Smooth muscle cell (in vitro differentiated cells): ENCODE measurements at regions not wholly inside any gene's neighbourhood (a gene's known extent, or its start where the extent isn't known, plus 50 kb on each side); places are given as distances from the start of the nearest gene placed in this dataset.

Experiments used
- DNase-seq: peaks from one replicate; lab custom pipeline; 2025; ENCODE audit not compliant: unreplicated experiment; lab: John Stamatoyannopoulos, UW
- H2AFZ ChIP-seq: fragments of 200-600 bp; sonication (generic); 2 replicates; pipeline ENCODE4 v1.6.0; 2016; ENCODE audit warnings: antibody characterized with exemption, low read depth, mild to moderate bottlenecking
- H3F3A ChIP-seq: fragments of 200-600 bp; sonication (generic); 2 replicates; pipeline ENCODE4 v1.6.0; 2017; ENCODE audit warnings: antibody characterized with exemption, low read depth
- H3K27ac ChIP-seq: fragments of 200-600 bp; sonication (generic); 2 replicates; pipeline ENCODE4 v1.5.1; 2016; ENCODE audit warnings: low read depth, mild to moderate bottlenecking
- H3K27me3 ChIP-seq: fragments of 200-600 bp; sonication (generic); 2 replicates; pipeline ENCODE4 v1.6.1; 2016; ENCODE audit warnings: low read depth, mild to moderate bottlenecking
- H3K36me3 ChIP-seq: fragments of 200-600 bp; sonication (generic); 2 replicates; pipeline ENCODE4 v1.5.1; 2016; ENCODE audit warnings: low read depth
- H3K4me1 ChIP-seq: fragments of 200-600 bp; sonication (generic); 2 replicates; pipeline ENCODE4 v1.5.1; 2016; ENCODE audit warnings: low read depth
- H3K4me2 ChIP-seq: fragments of 200-600 bp; sonication (generic); 2 replicates; pipeline ENCODE4 v1.6.0; 2016; ENCODE audit warnings: mild to moderate bottlenecking
- H3K4me3 ChIP-seq: fragments of 200-600 bp; sonication (generic); 2 replicates; pipeline ENCODE4 v1.5.1; 2016; ENCODE audit warnings: mild to moderate bottlenecking
- H3K79me2 ChIP-seq: fragments of 200-600 bp; sonication (generic); 2 replicates; pipeline ENCODE4 v1.6.0; 2016; ENCODE audit warnings: low read depth, mild to moderate bottlenecking
- H3K9ac ChIP-seq: fragments of 200-600 bp; sonication (generic); 2 replicates; pipeline ENCODE4 v1.6.0; 2016; ENCODE audit warnings: low read depth
- H3K9me3 ChIP-seq: fragments of 200-600 bp; sonication (generic); replicated peaks from 2 replicates; pipeline ENCODE4 v1.5.1; 2016; ENCODE audit warnings: low read depth
- H4K20me1 ChIP-seq: fragments of 200-600 bp; sonication (generic); 2 replicates; pipeline ENCODE4 v1.6.0; 2016; ENCODE audit warnings: low read depth
- WGBS: methylation state at CpG from one replicate; pipeline ENCODE4 v1.1.7; 2016; ENCODE audit warnings: low lambda C conversion rate; 5-methylcytosine and 5-hydroxymethylcytosine counted together
- TF ChIP-seq, protein P1 (sequence below): fragments of 200-600 bp; sonication (generic); IDR thresholded peaks from 2 replicates; pipeline ENCODE4 v1.5.1; 2017; ENCODE audit warnings: borderline replicate concordance, mild to moderate bottlenecking, antibody characterized with exemption; ENCODE audit not compliant: insufficient read depth, poor library complexity, severe bottlenecking

DNA sequence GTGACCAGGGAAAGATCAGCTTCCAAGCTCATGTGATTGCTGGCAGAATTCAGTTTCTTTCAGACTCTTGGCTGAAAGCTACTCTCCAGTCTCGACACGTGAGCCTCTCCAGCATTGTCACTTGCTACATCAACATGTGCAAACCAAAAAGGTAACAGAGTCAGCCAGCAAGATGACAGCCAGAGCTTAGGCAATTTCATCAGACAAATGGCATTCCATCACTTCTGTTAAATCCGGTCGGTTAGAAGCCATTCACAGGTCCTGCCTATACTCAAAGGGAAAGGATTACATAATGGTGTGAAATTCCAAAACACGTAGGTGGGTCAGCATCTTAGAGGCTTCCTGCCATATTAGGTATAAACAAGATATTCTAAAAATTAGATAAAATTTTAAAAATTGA is 700.9 kb downstream of the AACS start:
- no peak overlapping the region for H3K9ac ChIP-seq
- H3K27me3 ChIP-seq = no peaks in the 10 kb centered on the region
- TF ChIP-seq, protein P1, sequence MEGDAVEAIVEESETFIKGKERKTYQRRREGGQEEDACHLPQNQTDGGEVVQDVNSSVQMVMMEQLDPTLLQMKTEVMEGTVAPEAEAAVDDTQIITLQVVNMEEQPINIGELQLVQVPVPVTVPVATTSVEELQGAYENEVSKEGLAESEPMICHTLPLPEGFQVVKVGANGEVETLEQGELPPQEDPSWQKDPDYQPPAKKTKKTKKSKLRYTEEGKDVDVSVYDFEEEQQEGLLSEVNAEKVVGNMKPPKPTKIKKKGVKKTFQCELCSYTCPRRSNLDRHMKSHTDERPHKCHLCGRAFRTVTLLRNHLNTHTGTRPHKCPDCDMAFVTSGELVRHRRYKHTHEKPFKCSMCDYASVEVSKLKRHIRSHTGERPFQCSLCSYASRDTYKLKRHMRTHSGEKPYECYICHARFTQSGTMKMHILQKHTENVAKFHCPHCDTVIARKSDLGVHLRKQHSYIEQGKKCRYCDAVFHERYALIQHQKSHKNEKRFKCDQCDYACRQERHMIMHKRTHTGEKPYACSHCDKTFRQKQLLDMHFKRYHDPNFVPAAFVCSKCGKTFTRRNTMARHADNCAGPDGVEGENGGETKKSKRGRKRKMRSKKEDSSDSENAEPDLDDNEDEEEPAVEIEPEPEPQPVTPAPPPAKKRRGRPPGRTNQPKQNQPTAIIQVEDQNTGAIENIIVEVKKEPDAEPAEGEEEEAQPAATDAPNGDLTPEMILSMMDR = no peak
- WGBS = 63% methylated on average over 5 of the region's 5 CpGs
- H3K36me3 ChIP-seq = no peaks in the 10 kb centered on the region
- H4K20me1 ChIP-seq = no peaks in the 10 kb centered on the region
- DNase-seq = no peak
- no peaks in the 10 kb centered on the region for H3K79me2 ChIP-seq
- no peaks in the 10 kb centered on the region for H3K4me1 ChIP-seq
- H3K4me2 ChIP-seq = no peak overlapping the region
- no peak overlapping the region for H2AFZ ChIP-seq
- no peak overlapping the region for H3K27ac ChIP-seq
- no peaks in the 10 kb centered on the region for H3F3A ChIP-seq
- H3K4me3 ChIP-seq = no peak overlapping the region
- H3K9me3 ChIP-seq = no peaks in the 10 kb centered on the region

DNA sequence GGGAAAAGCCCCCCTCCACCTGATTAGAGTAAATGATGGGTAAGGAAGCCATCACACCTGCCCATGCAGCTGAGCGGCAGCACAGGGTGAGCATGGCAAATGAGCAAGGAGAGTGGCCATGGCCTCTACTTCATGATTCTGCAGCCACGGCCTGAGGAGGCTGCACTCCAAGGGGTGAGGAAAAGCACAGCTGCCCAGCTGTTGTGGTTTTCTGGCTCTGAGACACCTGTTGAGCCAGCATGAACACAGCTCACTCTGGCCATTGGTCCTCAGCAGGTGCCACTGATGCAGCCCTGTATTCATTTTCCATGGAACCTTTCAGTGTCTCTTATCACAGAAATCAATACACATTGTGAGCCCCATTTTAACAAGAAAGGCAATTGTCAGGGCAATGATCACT is 707.2 kb downstream of the AACS start:
- Histone ChIP-seq H3K9me3 (peaks cover 4% of the 10 kb centered on the region), H3K79me2 (no peaks in the 10 kb centered on the region), H3K36me3 (no peaks in the 10 kb centered on the region), H3F3A (no peaks in the 10 kb centered on the region), H3K4me2 (no peak overlapping the region), H3K4me1 (no peaks in the 10 kb centered on the region), H3K27ac (no peak overlapping the region), H2AFZ (no peak overlapping the region), H3K27me3 (no peaks in the 10 kb centered on the region), H3K9ac (no peak overlapping the region), H3K4me3 (no peak overlapping the region), H4K20me1 (no peaks in the 10 kb centered on the region)
- WGBS = 88% methylated on average over 2 of the region's 2 CpGs
- TF ChIP-seq, protein P1 = no peak
- no peak for DNase-seq

DNA sequence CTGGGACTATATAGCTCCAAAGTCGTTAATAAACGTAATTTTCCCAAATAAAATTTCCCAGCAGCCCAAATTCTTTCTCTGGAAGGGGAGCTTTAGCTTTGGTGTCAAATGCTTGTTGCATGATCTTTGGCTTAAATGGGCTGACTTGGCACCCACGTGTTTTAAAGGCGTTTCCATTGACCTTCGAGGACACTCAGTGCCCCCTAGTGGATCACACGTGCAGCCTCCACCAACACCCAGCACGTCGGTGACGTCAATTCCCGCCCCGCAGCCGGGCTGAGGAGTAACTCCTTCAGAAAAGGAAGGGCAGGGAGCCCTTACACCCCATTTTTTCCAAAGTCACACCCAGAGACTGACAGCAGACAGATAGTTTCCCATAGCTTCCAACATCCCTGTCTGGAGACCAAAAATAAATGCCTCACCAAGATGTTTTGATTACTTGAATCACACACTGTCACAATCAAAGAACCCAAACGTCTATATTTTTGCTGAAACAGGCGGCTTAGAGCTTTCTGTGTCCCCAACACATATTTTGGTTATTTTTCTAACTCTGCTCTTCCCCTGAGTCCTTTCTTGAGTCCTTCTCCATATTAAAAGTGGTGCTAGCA is 707.9 kb downstream of the AACS start:
- TF ChIP-seq, protein P1 = no peak
- Histone ChIP-seq H3K9me3 (peaks cover 4% of the 10 kb centered on the region), H3K79me2 (no peaks in the 10 kb centered on the region), H3K4me2 (no peak overlapping the region), H3K4me3 (no peak overlapping the region), H3K27ac (no peak overlapping the region), H3K36me3 (no peaks in the 10 kb centered on the region), H2AFZ (no peak overlapping the region), H3K27me3 (no peaks in the 10 kb centered on the region), H3F3A (no peaks in the 10 kb centered on the region), H3K4me1 (no peaks in the 10 kb centered on the region), H3K9ac (no peak overlapping the region), H4K20me1 (no peaks in the 10 kb centered on the region)
- no peak for DNase-seq
- WGBS = 35% methylated on average over 14 of the region's 14 CpGs

DNA sequence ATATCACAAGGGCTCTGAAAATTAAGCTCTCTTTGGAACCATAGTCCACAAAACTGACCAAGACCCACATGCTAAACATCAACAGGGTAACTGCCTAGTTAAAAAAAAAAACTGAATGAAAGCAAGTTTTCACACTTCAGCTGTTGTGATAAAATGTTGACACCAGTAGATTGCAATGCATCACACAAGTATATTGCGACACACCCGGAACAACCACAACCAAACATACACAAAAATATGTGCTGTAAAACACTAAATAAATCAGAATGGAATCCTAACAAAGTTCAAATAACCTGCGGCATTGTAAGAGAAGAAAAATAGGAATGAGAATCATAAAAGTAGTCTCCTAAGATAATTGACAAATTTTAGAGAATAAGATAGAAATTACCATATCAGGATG is 710.3 kb downstream of the AACS start:
- H3K4me1 ChIP-seq = no peaks in the 10 kb centered on the region
- no peak overlapping the region for H3K4me3 ChIP-seq
- TF ChIP-seq, protein P1 = no peak
- H3F3A ChIP-seq = no peaks in the 10 kb centered on the region
- H3K36me3 ChIP-seq = no peaks in the 10 kb centered on the region
- no peak overlapping the region for H3K9ac ChIP-seq
- DNase-seq = no peak
- H3K9me3 ChIP-seq = peaks cover 4% of the 10 kb centered on the region
- H3K27ac ChIP-seq = no peak overlapping the region
- H3K27me3 ChIP-seq = no peaks in the 10 kb centered on the region
- no peaks in the 10 kb centered on the region for H3K79me2 ChIP-seq
- no peak overlapping the region for H2AFZ ChIP-seq
- H4K20me1 ChIP-seq = no peaks in the 10 kb centered on the region
- 92% methylated on average over 3 of the region's 3 CpGs for WGBS
- no peak overlapping the region for H3K4me2 ChIP-seq
